ENCODE measurements at regions not wholly inside any gene's neighbourhood (a gene's known extent, or its start where the extent isn't known, plus 50 kb on each side); places are given as distances from the start of the nearest gene placed in this dataset.

DNA sequence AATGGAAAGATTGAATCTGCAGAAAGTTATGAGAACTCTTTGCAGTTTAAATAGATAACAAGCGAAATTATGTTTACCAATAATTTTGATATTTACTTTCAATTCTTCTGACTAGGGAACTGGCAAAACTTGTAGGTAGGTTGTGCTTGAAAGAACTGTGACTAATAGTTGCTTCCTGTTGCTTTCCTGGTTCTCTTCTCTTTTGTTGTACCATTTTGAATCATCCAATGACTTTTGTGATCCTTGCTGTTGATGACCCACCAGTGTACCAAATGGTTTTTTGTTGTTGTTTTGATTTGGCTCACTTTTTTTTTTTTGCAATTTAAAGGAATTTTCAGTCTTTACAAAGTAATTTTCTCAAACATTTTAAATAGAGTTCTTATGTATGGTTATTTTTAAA is 64.9 kb upstream of the DCBLD2 start:
- DNase-seq (ENCODE audit: low spot score), result no peak

DNA sequence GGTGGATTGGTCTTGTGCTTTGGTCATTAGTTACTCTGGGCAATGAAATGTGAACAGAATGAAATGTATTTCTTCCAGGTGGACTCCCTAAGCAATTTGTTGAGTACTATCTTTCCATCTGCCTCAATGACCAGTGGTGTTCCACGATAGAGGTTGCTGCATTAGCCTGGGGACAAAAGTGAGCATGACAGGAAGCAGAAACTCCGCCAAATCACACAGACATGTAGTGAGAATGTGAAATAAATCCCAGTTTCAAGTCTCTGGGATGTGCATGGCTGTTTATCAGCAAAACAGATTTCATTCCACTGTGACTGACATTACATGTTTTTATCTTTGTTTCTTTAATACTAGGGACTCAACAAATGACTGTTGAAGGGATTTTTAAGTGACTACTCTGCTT is 63.3 kb upstream of the DCBLD2 start:
- no peak for DNase-seq (ENCODE audit: low spot score)

DNA sequence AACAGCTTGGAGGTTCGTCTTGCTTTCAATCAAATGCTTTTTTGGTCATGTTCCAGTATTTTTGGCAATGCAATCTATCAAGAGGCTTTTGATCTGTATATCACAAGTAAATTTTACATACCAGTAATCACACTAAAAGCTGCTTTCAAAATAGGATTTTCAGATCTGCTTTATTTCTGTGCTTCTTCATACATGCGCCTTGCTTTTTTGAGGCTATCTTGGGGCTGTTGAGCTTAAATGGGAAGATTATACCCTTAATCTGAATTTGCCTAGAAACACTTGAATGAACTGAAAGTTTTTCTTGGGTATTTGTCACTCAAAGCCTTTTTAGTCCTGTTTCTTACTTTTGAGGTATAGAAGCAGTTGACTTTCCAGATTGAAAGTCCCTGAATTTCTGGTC is 62.1 kb upstream of the DCBLD2 start:
- no peak for DNase-seq (ENCODE audit: low spot score)

DNA sequence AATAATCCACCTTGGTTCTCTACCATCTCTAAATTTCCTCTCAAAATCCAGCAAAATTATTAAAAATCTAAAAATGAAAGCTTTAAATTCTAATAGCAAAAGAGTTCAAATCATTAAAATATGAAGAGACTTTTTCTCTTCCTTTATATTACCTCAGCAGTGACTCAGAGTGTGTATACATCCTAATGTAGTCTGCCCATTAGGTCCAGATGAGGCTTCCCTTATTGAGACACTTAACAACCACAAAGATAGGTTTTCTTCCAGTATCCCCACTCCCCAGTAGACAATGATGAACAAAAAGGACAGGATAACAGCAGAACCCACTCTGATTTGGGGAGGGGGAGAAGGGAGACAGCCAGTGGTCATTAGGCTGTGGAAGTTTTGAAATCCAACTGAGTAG is 61.5 kb upstream of the DCBLD2 start:
- no peak for DNase-seq (ENCODE audit: low spot score)

DNA sequence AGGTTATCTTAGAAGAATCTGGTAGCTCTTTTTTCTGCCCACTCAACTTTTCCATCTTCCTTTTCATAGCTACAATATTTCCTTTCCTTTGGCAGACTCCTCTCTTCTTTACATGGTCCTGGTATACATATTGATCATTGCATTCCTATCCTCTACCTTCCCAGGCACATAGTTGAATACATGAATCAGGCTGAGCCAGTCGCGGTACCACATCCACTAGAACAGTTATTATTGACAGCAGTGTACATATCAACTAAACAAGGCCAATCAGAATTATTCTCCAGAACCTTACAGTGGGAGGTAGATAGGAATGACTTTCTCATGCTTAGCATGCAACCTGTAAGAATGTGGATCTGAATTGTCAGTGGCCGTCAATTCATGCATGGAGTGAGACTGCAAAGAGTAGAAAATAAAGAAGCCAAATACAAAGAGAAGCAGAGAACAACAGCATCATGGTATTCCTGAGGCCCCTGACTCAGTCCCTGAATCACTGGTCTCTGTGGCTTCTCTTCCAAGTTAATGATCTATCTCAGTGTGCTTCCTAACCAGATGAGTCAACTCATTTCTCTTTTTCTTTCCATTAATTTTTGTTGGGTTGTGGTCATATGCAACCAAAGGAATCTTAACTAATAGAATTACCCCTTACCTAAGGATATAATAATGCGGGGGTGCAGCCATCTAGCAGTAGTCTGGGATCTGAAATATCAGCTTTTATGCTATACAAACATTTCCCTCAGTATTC is 60.9 kb upstream of the DCBLD2 start:
- no peak for DNase-seq (ENCODE audit: low spot score)

DNA sequence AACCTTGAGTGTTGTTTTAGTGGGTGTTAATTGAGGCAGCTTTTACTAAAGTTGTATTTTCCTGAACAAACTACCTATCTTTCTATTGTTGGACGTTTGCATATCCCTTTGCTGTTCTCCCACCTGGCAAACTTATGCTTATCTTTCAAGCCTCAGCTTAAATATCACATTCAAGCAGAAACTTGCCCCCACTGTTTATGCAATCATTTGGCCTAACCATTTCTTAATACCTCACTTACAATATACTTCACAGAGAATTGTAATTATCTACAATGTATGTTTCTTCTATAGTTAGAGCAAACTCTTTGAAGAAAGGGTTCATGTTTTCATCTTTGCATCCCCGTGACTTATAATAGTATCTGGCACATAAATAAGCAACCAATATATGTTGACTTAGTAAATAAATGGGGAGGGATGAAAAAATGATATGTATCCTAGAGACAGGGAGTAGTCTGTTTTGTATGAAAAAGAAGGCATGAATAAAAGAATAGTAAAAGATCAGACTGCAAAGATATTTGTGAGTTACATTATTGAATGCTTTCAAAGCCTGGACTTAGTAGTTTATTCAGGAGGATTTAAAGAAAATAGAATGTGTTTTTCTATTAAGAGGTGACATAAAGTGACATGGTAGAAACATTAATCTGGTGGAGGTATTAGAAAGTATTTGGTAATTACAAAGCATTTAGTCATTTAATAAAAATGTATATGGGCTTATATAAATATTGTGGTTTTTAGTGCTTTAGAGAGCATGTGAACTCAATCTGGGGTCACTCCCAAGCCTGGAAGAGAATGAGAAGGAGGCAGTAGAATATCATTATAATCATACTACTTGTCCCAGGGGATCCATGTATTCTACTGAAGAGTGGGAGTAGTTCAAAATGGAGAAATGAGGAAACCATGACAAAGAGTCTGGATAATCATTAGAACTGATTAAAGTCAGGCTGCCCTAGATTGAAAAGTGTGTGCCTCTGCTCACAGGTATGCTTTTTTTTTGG is 60.0 kb upstream of the DCBLD2 start:
- DNase-seq (ENCODE audit: low spot score), result no peak

DNA sequence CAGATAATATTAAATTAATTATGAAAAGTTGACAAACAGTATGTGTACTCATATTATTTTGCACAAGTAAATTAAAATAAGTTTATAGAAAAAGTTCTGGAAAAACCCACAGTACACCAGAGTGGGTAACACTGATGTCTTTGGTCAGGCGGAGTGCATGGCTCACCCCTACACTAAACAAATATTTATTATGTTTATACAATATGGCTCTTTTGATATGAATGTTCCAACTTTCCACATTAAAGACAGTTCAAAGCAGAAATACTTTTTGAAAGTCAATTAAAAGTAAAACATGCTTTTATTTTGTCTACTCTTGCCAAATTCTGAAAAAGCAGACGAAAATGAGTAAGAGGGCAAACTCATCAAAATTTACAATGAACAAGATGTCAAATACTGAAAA is 56.2 kb upstream of the DCBLD2 start:
- DNase-seq (ENCODE audit: low spot score), result no peak

DNA sequence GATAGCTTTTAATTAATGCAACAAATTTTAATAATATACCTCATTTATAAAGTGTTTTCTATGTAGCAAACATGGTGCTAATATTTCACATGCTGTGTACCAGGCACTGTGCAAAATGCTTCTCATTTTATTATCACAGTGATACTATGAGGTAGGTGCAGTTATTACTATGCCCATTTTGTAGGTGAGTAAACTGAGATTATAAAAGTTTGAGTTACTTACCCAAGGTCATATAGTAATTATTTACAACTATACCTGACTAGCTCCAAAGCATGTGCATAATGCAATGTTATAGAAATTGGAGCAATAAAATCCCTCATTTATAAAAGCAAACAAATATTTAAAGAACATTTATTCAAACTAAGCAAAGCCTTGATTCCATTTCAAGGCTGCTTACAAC is 54.5 kb upstream of the DCBLD2 start:
- DNase-seq (ENCODE audit: low spot score), result no peak

DNA sequence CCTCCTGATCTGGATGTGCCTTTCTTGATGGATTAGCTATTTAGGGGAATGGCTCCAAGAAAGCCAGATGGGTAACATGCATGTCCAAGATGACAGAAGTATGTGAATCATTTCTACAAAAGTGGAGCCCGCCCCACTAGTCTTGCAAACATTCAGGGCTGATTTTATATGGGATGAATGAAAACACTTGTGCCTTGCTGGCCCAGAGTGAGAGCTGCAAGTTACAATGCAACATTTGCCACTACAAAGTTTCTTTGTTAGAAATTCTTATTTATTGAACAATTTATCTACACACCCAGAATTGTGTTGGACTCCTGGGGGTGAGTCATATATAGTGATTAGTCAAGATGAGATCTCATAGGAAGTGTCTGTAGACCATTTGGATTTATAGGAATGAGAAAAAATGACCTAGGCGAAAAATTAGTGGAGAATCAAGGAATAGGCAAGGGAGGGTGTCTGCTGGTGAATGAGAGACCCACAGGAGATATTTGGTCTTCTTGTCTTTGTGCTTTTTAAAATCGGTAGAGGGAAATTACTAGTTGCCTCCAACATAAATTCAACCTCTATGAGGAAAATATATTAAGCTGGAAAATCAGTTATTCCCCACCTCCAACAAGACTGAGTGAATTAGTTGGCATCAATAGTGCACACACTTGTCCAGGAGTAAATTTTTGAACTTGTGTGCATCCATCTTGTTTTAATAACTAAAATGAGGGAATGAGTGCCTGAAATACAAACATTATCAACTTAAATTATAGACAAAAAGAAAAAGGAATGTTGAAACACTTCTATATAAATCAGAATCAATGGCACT is 53.5 kb upstream of the DCBLD2 start:
- DNase-seq (ENCODE audit: low spot score), result no peak

DNA sequence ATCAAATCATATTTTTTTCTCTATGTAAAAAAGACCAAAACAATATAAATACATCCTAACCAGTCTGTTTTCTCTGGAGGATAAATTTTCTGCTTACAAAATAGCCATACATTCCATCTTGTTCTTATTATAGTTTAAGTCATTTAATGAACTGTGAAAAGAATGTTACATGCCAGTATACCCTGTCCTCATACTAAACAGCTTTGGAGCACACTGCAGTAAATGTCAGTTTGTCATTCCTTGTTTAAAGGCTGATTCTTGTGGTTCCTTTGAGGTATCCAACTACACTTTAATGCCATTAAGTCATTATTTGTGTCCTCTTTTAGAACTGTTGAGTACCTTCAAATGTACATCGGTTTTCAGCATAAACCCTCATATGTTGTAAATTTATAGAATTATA is 52.7 kb upstream of the DCBLD2 start:
- no peak for DNase-seq (ENCODE audit: low spot score)

DNA sequence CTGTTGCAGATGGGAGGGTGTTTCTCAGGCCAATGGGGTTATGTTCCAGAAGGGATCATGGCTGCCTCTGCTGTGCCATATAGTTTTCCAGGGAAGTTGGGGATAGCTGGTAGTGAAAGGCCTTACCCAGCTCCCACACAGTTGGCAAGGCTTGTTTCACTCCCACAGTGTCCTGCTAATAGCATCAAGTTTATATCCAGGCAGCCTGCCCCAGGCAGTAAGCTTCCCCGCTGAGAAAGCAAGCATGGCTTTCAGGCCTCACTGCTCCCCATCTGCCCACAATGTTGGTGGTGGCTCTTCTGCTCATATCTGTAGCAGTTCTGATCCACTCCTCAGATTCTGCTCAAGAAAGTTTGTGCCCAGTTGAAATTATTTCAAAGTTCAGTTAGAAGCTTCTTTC is 50.9 kb upstream of the DCBLD2 start:
- DNase-seq (ENCODE audit: low spot score), result no peak

Small RNAs in the stretch of these regions (small RNA-seq; reads per million reads assigned to genes)
- gene AC107297.1 (0 reads per million in 2 experiments), gene RF00066 (0 reads per million in 2 experiments)

All from SK-N-DZ (cell line).